HG02610 (cell line): ENCODE measurements at regions not wholly inside any gene's neighbourhood (a gene's known extent, or its start where the extent isn't known, plus 50 kb on each side); places are given as distances from the start of the nearest gene placed in this dataset.
"Not testable (repeated sequence)": the region's sequence is repeated elsewhere in the genome, so short reads cannot be mapped to it uniquely, and the experiment has no call there.

ENCODE experiments used
- ATAC-seq: cut with Tn5 transposase; IDR thresholded peaks from one replicate; pipeline ENCODE4 v1.9.1; 2021; ENCODE audit warnings: mild to moderate bottlenecking, moderate library complexity; ENCODE audit not compliant: unreplicated experiment

- ATAC-seq, result no peak
Observed at GRCh38 chr9:27800692-27801370, 227.6 kb upstream of the C9orf72 start.

DNA sequence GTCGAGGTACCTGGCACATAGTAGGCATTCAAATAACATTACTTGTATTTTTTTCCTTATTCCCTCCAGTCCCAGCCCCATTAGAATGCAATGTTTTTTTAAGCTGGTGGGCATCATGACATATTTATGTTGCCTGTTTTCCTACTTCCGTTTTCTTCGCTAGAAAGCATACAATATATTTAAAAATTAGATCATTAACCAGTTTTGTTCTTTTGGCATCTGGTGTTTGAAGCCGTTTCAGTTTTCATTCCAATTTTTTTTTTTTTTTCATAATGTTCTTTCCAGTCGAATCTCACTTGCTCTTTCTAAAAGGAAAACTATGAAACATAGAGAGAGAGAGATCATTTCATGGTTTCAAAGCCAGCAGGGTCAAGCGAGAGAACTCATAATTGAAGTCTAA lies 228.3 kb upstream of the C9orf72 start:
- ATAC-seq, result no peak

- ATAC-seq, result no peak
Observed at GRCh38 chr9:27802418-27802817, 229.1 kb upstream of the C9orf72 start.

DNA sequence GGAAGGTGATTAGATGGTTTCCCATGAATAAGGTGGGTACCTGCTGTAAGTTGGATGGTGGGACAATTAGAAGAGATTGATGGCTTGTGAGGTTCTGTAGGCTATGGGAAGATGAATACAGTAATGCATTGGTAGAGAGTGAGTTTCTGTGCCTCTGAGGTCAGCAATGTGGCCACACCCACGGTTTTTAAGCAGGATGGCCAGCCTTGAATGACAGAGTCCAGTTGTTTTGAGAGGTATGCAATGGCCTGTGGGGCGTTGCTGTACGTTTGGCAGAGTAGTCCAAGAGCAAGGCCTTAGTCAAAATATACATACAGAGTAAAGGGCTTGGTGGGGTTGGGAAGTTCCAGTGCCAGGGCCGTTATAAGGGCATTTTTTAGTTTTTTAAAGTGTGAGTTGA lies 235.6 kb upstream of the C9orf72 start:
- no peak for ATAC-seq

DNA sequence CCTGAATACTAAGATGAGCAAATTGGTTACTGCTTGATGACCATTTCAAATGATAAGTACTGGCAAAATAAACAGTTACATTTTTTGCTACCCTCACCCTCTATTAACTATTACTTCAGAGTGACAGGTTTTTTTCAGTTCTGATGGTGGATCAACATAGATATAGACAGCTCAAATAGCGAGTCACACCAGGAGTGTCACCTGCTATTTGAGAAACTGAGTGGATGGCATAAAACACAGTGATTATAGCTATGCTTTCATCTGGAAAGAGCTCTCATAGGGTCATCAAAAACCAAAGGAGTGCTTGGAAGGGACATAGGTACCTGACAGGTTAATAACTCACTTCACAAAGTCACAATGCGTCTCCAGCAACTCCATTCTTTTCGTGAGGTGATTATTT lies 244.5 kb upstream of the C9orf72 start:
- ATAC-seq, result no peak

GRCh38 chr9:27818348-27818747 lies 245.1 kb upstream of the C9orf72 start:
- no peak for ATAC-seq

DNA sequence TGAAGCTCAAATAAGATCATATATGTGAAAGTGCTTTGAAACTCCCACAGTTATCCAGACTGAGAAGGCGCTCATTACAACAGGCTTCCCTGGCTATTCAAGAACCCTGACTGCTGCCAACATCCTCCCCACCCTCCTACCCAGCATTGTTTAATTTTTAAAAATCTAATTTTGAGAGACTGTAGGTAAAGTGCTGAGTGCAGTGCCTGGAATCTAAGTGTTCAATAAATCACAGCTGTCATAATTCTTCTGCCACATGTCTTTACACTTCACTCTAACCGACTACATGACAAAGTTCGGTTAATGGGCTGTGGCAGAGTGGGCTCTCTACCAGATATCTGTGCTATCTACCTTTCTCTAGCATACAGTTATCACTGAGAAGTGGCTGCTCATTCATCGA lies 255.6 kb upstream of the C9orf72 start:
- ATAC-seq, result no peak

GRCh38 chr9:27829621-27830020 lies 256.3 kb upstream of the C9orf72 start:
- ATAC-seq, result no peak

DNA sequence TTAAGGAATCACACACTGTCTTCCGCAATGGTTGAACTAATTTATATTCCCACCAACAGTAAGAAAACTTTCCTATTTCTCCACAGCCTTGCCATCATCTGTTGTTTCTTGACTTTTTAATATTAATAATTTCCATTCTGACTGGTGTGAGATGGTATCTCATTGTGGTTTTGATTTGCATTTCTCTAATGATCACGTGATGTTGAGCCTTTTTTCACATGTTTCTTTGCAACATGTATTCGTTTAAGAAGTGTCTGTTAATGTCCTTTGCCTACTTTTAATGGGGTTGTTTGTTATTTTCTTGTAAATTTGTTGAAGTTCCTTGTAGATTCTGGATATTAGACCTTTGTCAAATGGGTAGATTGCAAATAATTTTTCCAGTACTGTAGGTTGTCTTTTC lies 258.8 kb upstream of the C9orf72 start:
- not testable (repeated sequence) for ATAC-seq

DNA sequence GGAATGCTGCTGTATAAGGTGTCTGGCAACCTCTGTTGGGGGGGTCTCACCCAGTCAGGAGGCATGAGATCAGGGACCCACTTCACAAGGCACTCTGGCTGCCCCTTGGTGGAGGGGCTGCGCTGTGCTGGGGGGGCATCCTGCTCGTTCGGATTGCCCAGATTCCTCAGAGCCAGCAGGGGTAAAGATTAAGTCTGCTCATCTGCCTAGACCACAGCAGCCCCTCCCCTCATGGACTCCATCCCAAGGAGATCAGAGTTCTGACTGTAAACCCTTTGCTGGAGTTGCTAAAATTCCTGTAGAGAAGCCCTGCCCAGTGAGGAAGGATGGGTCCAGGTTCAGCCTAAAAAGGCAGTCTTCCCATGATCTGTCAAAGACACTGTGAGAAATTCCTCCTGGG lies 262.0 kb upstream of the C9orf72 start:
- ATAC-seq, result no peak

GRCh38 chr9:27835746-27836145 lies 262.5 kb upstream of the C9orf72 start:
- no peak for ATAC-seq

DNA sequence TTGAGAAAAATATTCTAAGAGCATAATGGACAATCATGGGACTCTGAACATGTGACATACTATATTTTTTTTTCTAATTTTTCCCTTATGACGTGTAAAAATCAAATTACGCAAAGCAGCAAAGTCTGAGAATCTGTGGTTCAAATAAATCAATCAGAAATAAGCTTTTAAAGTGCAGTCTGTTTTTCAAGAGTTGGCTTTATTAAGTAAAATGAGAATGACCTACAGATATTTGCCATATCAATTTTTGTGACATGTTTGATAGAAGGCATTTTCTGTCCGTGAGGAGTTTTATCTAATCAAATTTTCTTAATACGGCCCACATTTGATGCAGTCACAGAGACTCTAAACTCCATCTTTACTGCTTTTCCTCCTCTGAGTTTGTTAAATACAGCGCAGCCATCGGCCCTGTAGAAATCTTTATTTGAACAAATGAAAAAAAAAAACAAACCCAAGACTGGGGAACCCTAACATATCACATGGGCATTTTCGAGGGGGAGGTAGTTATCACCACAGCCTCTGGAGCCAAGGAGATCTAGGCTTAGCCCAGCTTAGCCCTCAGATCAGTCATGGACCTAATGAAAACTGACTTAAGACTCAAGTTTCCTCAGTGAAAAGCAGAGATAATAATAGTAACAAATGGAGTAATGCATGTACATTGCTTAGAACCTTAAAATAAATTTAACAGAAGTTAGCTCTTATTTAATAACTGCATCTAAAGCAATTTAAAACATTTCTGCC lies 263.6 kb upstream of the C9orf72 start:
- ATAC-seq, result no peak

- ATAC-seq, result no peak
Observed at GRCh38 chr9:27838876-27839275, 265.6 kb upstream of the C9orf72 start.

GRCh38 chr9:27839767-27840166 lies 266.5 kb upstream of the C9orf72 start:
- not testable (repeated sequence) for ATAC-seq

GRCh38 chr9:27844797-27845196 lies 271.5 kb upstream of the C9orf72 start:
- ATAC-seq, result no peak

- no peak for ATAC-seq
Observed at GRCh38 chr9:27847380-27847779, 274.1 kb upstream of the C9orf72 start.

DNA sequence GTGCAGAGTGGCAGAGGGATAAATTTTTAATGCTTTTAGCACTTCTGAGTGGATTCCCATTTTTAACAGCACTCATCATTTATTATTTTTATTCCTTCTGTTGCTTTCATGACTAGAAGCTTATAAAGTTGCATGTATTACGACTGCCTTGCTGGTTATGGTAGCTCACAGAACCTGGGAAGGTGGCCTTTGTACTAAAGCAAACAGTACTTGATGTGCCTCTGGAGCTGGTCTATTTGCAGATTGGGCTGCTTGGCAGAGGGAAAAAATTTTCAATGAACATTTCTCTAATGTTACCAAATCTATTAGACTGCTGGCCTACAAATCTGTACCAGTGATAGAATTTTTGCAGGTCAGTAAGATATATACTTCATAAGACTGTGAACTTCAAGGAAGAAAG lies 274.5 kb upstream of the C9orf72 start:
- no peak for ATAC-seq

DNA sequence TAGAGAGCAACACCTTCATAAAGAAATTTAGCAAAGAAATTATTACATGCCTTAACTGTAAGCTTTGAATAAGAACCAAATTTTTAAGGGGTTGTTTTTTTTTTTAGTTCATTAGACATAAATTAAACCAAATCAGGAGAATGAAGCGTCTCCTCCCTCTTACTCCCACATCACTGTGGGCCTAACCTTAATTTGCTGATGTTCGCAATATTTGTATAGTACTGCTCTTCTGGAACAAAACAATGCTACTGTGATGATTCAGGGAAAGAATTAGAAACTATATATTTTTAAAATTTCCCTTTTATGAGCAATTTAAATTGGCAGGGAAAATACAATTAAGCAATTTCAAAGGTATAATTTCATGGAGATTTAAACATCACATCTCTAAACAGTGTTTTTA lies 275.0 kb upstream of the C9orf72 start:
- ATAC-seq, result no peak

GRCh38 chr9:27851858-27852257 lies 278.6 kb upstream of the C9orf72 start:
- no peak for ATAC-seq

DNA sequence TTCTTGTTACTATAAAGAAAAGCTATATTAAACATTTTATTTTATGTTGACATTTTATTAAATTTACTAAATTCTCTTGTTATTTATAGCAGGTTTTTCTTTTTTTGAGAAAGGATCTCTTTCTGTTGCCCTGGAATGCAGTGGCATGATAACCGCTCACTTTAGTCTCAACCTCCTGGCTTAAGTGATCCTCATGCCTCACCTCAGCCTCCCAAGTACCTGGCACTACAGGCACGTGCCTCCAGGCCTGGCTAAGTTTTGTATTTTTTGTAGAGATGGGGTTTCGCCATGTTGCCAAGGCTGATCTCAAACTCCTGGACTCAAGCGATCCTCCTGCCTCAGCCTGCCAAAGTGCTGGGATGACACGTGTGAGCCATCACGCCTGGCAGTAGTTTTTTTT lies 280.2 kb upstream of the C9orf72 start:
- no peak for ATAC-seq

DNA sequence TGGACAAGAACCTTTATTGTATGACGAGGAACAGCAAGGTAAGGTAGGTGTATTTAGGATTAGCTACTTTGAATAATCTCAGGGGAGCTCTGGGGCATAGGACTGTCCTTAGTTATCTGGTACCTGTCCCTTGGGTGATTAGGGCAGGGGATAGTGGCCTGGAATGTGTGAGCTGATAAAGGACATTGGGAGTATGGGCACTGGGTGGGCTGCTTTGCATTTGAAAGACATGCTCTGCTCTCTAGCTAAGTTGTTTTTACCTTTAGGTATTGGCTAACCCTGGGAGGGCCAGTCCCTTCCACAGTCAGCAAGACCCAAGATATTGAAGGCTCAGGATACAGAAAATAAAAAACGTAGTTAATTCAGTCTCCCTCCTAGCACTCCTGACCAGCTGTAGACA lies 282.8 kb upstream of the C9orf72 start:
- ATAC-seq, result no peak

GRCh38 chr9:27856748-27857147 lies 283.5 kb upstream of the C9orf72 start:
- ATAC-seq, result no peak

DNA sequence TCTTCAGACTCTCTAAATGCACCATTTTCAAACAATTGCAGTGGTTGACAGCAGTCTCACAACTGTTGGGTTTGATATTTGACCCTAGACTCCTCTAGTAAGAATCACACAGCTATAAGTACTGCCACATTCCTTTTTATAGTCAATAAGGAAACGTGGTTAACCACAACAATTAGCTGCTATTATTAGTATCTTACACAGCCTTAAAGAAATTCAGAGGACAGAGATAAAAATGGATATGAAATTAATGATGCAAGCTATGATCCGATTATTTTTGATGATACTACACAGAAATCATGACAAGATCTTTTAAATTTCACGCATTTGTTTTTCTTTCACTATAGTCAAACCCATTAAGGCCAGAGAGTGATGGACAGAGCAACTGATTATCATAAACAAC lies 288.6 kb upstream of the C9orf72 start:
- no peak for ATAC-seq
